MM.1S (cell line): ENCODE measurements at regions not wholly inside any gene's neighbourhood (a gene's known extent, or its start where the extent isn't known, plus 50 kb on each side); places are given as distances from the start of the nearest gene placed in this dataset.

Source experiments
- DNase-seq: peaks from one replicate; pipeline ENCODE4 v3.0.0-alpha.2; 2015
- H2AFZ ChIP-seq: fragments of 300-600 bp; sonication (generic); 2 replicates; pipeline ENCODE4 v1.6.0; 2016; ENCODE audit warnings: antibody characterized with exemption, low read length
- H3F3A ChIP-seq: fragments of 300-600 bp; sonication (generic); 2 replicates; pipeline ENCODE4 v1.6.1; 2016; ENCODE audit warnings: mild to moderate bottlenecking, antibody characterized with exemption, low read length, moderate library complexity, mixed read lengths; ENCODE audit not compliant: insufficient read depth
- H3K27ac ChIP-seq: fragments of 300-600 bp; sonication (generic); 2 replicates; pipeline ENCODE4 v1.5.1; 2016; ENCODE audit warnings: mild to moderate bottlenecking, low read length
- H3K27me3 ChIP-seq: fragments of 300-600 bp; sonication (generic); replicated peaks from 2 replicates; pipeline ENCODE4 v1.6.0; 2016; ENCODE audit warnings: low read length; ENCODE audit not compliant: insufficient read depth
- H3K36me3 ChIP-seq: fragments of 300-600 bp; sonication (generic); replicated peaks from 2 replicates; pipeline ENCODE4 v1.6.1; 2016; ENCODE audit warnings: mild to moderate bottlenecking, low read length, mixed read lengths; ENCODE audit not compliant: insufficient read depth
- H3K4me1 ChIP-seq: fragments of 300-600 bp; sonication (generic); 2 replicates; pipeline ENCODE4 v1.6.1; 2016; ENCODE audit warnings: low read length, mixed read lengths
- H3K4me2 ChIP-seq: fragments of 300-600 bp; sonication (generic); 2 replicates; pipeline ENCODE4 v1.6.0; 2016; ENCODE audit warnings: low read depth, low read length
- H3K4me3 ChIP-seq: fragments of 300-600 bp; sonication (generic); 2 replicates; pipeline ENCODE4 v1.5.1; 2016; ENCODE audit warnings: low read length, mixed read lengths
- H3K79me2 ChIP-seq: fragments of 300-600 bp; sonication (generic); 2 replicates; pipeline ENCODE4 v1.6.1; 2016; ENCODE audit warnings: mixed run types, low read length, mixed read lengths
- H3K9ac ChIP-seq: fragments of 300-600 bp; sonication (generic); 2 replicates; pipeline ENCODE4 v1.6.1; 2016; ENCODE audit warnings: low read length, mixed read lengths
- H3K9me2 ChIP-seq: fragments of 300-600 bp; sonication (generic); replicated peaks from 2 replicates; pipeline ENCODE4 v1.6.1; 2016; ENCODE audit warnings: mild to moderate bottlenecking, low read length, mixed read lengths; ENCODE audit not compliant: insufficient read depth
- H3K9me3 ChIP-seq: fragments of 300-600 bp; sonication (generic); replicated peaks from 2 replicates; pipeline ENCODE4 v1.6.1; 2016; ENCODE audit warnings: mild to moderate bottlenecking, low read length, mixed read lengths; ENCODE audit not compliant: insufficient read depth
- H4K20me1 ChIP-seq: fragments of 300-600 bp; sonication (generic); 2 replicates; pipeline ENCODE4 v1.6.1; 2016; ENCODE audit warnings: mild to moderate bottlenecking, low read length, moderate library complexity, mixed read lengths; ENCODE audit not compliant: insufficient read depth
- CTCF ChIP-seq: fragments of 300-600 bp; sonication (generic); IDR thresholded peaks from 2 replicates; pipeline ENCODE4 v1.5.1; 2016; ENCODE audit warnings: antibody characterized with exemption, low read length, mixed read lengths
- EZH2 ChIP-seq: fragments of 300-600 bp; sonication (generic); optimal IDR thresholded peaks from 2 replicates; pipeline ENCODE3; 2017; ENCODE audit warnings: low read depth, mild to moderate bottlenecking, antibody characterized with exemption, low read length, mixed read lengths
- EZH2phosphoT487 ChIP-seq: fragments of 300-600 bp; sonication (generic); IDR thresholded peaks from 2 replicates; pipeline ENCODE4 v1.6.1; 2018; ENCODE audit warnings: antibody characterized with exemption, low read length

GRCh38 chr18:59763541-59764136 lies 66.4 kb upstream of the CCBE1 start:
- TF ChIP-seq EZH2phosphoT487 (no peak), EZH2 (no peak), CTCF (no peak)
- Histone ChIP-seq H3K9me3 (no peaks in the 10 kb centered on the region), H3K27me3 (no peaks in the 10 kb centered on the region), H2AFZ (no peak overlapping the region), H3K9me2 (no peaks in the 10 kb centered on the region), H3K36me3 (no peaks in the 10 kb centered on the region), H4K20me1 (no peaks in the 10 kb centered on the region), H3K4me2 (no peak overlapping the region), H3K4me1 (no peaks in the 10 kb centered on the region), H3K9ac (no peak overlapping the region), H3F3A (no peaks in the 10 kb centered on the region), H3K4me3 (no peak overlapping the region), H3K27ac (no peak overlapping the region), H3K79me2 (no peaks in the 10 kb centered on the region)
- DNase-seq: no peak

- no peaks in the 10 kb centered on the region for H3K9me2 ChIP-seq
- no peak overlapping the region for H3K4me2 ChIP-seq
- TF ChIP-seq EZH2phosphoT487: no peak
- TF ChIP-seq EZH2: no peak
- no peak for TF ChIP-seq CTCF
- no peak for DNase-seq
- no peak overlapping the region for H3K4me3 ChIP-seq
- no peaks in the 10 kb centered on the region for H3K9me3 ChIP-seq
- no peak overlapping the region for H3K9ac ChIP-seq
- H4K20me1 ChIP-seq: no peaks in the 10 kb centered on the region
- H2AFZ ChIP-seq: no peak overlapping the region
- H3K27me3 ChIP-seq: no peaks in the 10 kb centered on the region
- no peaks in the 10 kb centered on the region for H3F3A ChIP-seq
- H3K79me2 ChIP-seq: no peaks in the 10 kb centered on the region
- no peak overlapping the region for H3K27ac ChIP-seq
- H3K36me3 ChIP-seq: no peaks in the 10 kb centered on the region
- H3K4me1 ChIP-seq: no peaks in the 10 kb centered on the region
These were observed 63.7 kb upstream of the CCBE1 start for GRCh38 chr18:59760619-59761600.

GRCh38 chr18:59760212-59760611 lies 63.0 kb upstream of the CCBE1 start:
- Histone ChIP-seq H3K36me3 (no peaks in the 10 kb centered on the region), H3K79me2 (no peaks in the 10 kb centered on the region)
- TF ChIP-seq EZH2phosphoT487: no peak
- no peak for TF ChIP-seq CTCF
- no peak for TF ChIP-seq EZH2

More at GRCh38 chr18:59760212-59760611, 63.0 kb upstream of the CCBE1 start:
- Histone ChIP-seq H3K27me3 (no peaks in the 10 kb centered on the region), H3K4me1 (no peaks in the 10 kb centered on the region), H3K9me3 (no peaks in the 10 kb centered on the region), H2AFZ (no peak overlapping the region), H4K20me1 (no peaks in the 10 kb centered on the region), H3K9ac (no peak overlapping the region), H3F3A (no peaks in the 10 kb centered on the region), H3K4me3 (no peak overlapping the region), H3K9me2 (no peaks in the 10 kb centered on the region), H3K27ac (no peak overlapping the region), H3K4me2 (no peak overlapping the region)
- no peak for DNase-seq
